ENCODE measurements at regions not wholly inside any gene's neighbourhood (a gene's known extent, or its start where the extent isn't known, plus 50 kb on each side); places are given as distances from the start of the nearest gene placed in this dataset.

DNA sequence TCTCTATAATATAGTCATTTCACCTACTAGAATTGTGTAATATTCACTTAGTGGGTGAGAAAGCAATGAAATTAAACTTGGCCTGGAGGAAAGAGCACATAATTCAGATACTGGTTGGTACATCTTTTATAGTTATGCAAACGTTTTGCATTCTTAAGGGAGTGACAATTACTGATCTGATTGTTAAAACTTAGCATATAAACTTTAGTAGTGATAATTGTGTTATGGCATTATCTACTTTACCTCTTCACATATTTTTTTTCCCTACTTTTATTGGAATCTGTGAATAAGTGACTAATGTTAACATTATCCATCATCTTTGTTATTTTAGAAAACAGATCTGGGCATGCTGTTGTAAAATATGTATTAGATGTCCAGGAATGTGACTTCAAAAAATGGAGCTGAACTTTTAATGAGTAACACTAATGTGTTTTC, 217.4 kb upstream of the GIMD1 start (continued):
- TF ChIP-seq SUPT20H (IDR thresholded peaks at IDR 0.05; ENCODE audit: borderline replicate concordance, control insufficient read depth, low read depth, low read length), result no peak

DNA sequence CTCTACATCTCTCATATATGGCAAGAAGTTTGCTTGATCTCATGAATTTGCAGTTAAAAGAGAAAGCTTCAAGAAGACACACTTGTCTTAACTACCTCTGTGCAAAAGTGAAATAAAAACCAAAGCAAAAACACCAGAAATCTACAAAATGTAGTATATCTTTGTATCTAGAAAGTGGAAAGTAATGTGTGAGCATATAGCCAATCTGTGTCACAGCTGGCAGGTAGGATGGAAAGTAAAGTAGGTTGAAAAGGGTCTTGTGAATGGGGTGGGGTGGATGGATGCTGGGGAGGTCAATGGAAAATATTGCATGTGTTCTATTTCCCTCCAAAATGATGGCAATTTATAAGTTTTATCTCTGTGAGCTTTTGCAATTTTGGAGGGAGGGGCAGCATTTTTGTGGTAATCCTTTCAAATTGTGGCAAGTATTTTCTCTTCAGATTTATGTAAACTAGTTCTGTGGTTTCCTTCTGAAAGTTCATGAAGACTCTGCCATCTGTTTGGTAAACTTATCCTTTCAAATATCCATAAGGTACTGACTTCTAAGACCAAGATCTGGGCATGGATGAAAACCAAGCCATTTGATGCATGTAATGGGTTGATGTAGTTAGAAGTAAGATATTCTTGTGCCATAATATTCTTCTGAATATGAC, 215.9 kb upstream of the GIMD1 start:
- RAD21 ChIA-PET (ENCODE audit: unreplicated experiment), result no interaction called here
- Histone ChIP-seq H3K9me3 (replicated peaks; ENCODE audit: control insufficient read depth, insufficient read depth, low read length) (no peaks in the 10 kb centered on the region), H3K4me3 (no peak overlapping the region), H4K20me1 (ENCODE audit: control insufficient read depth, insufficient read depth) (no peaks in the 10 kb centered on the region), H3K4me1 (ENCODE audit: control insufficient read depth, insufficient read depth, low read length) (no peaks in the 10 kb centered on the region), H2AFZ (ENCODE audit: control insufficient read depth, low read depth, low read length) (no peak overlapping the region), H3K27me3 (replicated peaks in 1 of 2; ENCODE audit: control insufficient read depth in 2 of 2, insufficient read depth in 2 of 2, low read length in 1 of 2) (no peaks in the 10 kb centered on the region), H3K9ac (ENCODE audit: control insufficient read depth, insufficient read depth, low read length) (no peak overlapping the region), H3K27ac (ENCODE audit: control insufficient read depth, insufficient read depth) (no peak overlapping the region), H3K4me2 (ENCODE audit: control insufficient read depth, insufficient read depth) (no peak overlapping the region), H3K36me3 (ENCODE audit: control insufficient read depth in 2 of 2, insufficient read depth in 2 of 2, low read length in 1 of 2) (no peaks in the 10 kb centered on the region), H3K79me2 (ENCODE audit: control insufficient read depth, insufficient read depth, low read length) (no peaks in the 10 kb centered on the region)
- in situ Hi-C loops (cut with MboI) (no loop called here), intact Hi-C loops (cut with micrococcal nuclease; ENCODE audit: unreplicated experiment) (no loop called here)
- SMC1A ChIA-PET (ENCODE audit: uncharacterized antibody, unreplicated experiment), result no interaction called here
- POLR2A ChIA-PET, result no interaction called here
- CTCF ChIA-PET, result interaction anchor here (0.6 kb wide), 1 partner anchor 1567 kb away, joined by 3 read pairs; no protein-coding TSS in a partner anchor
- no TSS peak for BruUV-seq (replicated peaks)
- no peak for ATAC-seq
- FAIRE-seq, result no peak
- DNase-seq (ENCODE audit: low read depth, low spot score), result no peak
- TF ChIP-seq, protein P1, sequence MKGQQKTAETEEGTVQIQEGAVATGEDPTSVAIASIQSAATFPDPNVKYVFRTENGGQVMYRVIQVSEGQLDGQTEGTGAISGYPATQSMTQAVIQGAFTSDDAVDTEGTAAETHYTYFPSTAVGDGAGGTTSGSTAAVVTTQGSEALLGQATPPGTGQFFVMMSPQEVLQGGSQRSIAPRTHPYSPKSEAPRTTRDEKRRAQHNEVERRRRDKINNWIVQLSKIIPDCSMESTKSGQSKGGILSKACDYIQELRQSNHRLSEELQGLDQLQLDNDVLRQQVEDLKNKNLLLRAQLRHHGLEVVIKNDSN (IDR thresholded peaks at IDR 0.05; ENCODE audit: borderline replicate concordance, extremely low read length, insufficient read depth, low read depth, low read length), result no peak
- TF ChIP-seq CEBPB (IDR thresholded peaks at IDR 0.05; ENCODE audit: borderline replicate concordance in 1 of 2, low read depth in 2 of 2, low read length in 2 of 2) (no peak), SMC3 (IDR thresholded peaks at IDR 0.05; ENCODE audit: borderline replicate concordance, low read length) (no peak), SMAD1 (IDR thresholded peaks at IDR 0.05; ENCODE audit: low read depth, partially characterized antibody) (no peak), ZSCAN29 (IDR thresholded peaks at IDR 0.05) (no peak), CHD1 (IDR thresholded peaks at IDR 0.05; ENCODE audit: low read depth, low read length) (no peak), ZNF24 (IDR thresholded peaks at IDR 0.05) (no peak), RAD21 (IDR thresholded peaks at IDR 0.05; ENCODE audit: insufficient read depth, low read depth, low read length) (no peak), SUPT20H (IDR thresholded peaks at IDR 0.05; ENCODE audit: borderline replicate concordance, control insufficient read depth, low read depth, low read length) (no peak), ZNF622 (IDR thresholded peaks at IDR 0.05) (no peak), BMI1 (IDR thresholded peaks at IDR 0.05; ENCODE audit: borderline replicate concordance) (no peak), POLR2AphosphoS5 (IDR thresholded peaks at IDR 0.05; ENCODE audit: low read length) (no peak), JUND (IDR thresholded peaks at IDR 0.05; ENCODE audit: low read depth, low read length) (no peak), ZNF207 (IDR thresholded peaks at IDR 0.05; ENCODE audit: borderline replicate concordance) (no peak), RCOR1 (conservative IDR thresholded peaks at IDR 0.05; ENCODE audit: low read depth, low read length) (no peak)
- TF ChIP-seq, protein P2, sequence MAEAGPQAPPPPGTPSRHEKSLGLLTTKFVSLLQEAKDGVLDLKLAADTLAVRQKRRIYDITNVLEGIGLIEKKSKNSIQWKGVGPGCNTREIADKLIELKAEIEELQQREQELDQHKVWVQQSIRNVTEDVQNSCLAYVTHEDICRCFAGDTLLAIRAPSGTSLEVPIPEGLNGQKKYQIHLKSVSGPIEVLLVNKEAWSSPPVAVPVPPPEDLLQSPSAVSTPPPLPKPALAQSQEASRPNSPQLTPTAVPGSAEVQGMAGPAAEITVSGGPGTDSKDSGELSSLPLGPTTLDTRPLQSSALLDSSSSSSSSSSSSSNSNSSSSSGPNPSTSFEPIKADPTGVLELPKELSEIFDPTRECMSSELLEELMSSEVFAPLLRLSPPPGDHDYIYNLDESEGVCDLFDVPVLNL (IDR thresholded peaks at IDR 0.05; ENCODE audit: low read depth, low read length), result no peak
- TF ChIP-seq, protein P3, sequence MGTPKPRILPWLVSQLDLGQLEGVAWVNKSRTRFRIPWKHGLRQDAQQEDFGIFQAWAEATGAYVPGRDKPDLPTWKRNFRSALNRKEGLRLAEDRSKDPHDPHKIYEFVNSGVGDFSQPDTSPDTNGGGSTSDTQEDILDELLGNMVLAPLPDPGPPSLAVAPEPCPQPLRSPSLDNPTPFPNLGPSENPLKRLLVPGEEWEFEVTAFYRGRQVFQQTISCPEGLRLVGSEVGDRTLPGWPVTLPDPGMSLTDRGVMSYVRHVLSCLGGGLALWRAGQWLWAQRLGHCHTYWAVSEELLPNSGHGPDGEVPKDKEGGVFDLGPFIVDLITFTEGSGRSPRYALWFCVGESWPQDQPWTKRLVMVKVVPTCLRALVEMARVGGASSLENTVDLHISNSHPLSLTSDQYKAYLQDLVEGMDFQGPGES (IDR thresholded peaks at IDR 0.05), result no peak
- TF ChIP-seq, protein P4, sequence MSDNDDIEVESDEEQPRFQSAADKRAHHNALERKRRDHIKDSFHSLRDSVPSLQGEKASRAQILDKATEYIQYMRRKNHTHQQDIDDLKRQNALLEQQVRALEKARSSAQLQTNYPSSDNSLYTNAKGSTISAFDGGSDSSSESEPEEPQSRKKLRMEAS (IDR thresholded peaks at IDR 0.05; ENCODE audit: low read depth, low read length), result no peak
